Mesenchymal stem cell (in vitro differentiated cells and primary cell): ENCODE measurements at regions not wholly inside any gene's neighbourhood (a gene's known extent, or its start where the extent isn't known, plus 50 kb on each side); places are given as distances from the start of the nearest gene placed in this dataset.
A peak's percentile ranks its signal among the peaks of the same experiment; 100 is the strongest.

Experiments used
- DNase-seq: peaks from one replicate; pipeline ENCODE4 v3.0.0-alpha.2; 2013
- H2AFZ ChIP-seq: one replicate; pipeline ENCODE4 v1.6.1; 2013; ENCODE audit warnings: low read depth, mild to moderate bottlenecking, control low read depth, inconsistent platforms, low read length, moderate library complexity
- H2AK5ac ChIP-seq: 2 replicates; pipeline ENCODE4 v1.6.1; 2013; ENCODE audit warnings: low read length, moderate library complexity, mild to moderate bottlenecking, inconsistent platforms; ENCODE audit not compliant: severe bottlenecking
- H2BK120ac ChIP-seq: one replicate; pipeline ENCODE4 v1.6.1; 2013; ENCODE audit warnings: low read depth, mild to moderate bottlenecking, inconsistent platforms, low read length, moderate library complexity
- H2BK12ac ChIP-seq, 2 experiments: one replicate each; pipeline ENCODE4 v1.6.1; 2013; ENCODE audit warnings: inconsistent platforms in 2 of 2, low read length in 2 of 2, mild to moderate bottlenecking in 2 of 2, moderate library complexity in 2 of 2, control low read depth in 1 of 2
- H2BK15ac ChIP-seq: one replicate; pipeline ENCODE4 v1.6.1; 2013; ENCODE audit warnings: mild to moderate bottlenecking, low read depth, inconsistent platforms; ENCODE audit not compliant: poor library complexity, severe bottlenecking
- H2BK5ac ChIP-seq: 2 replicates; pipeline ENCODE4 v1.6.1; 2013; ENCODE audit warnings: low read depth, mild to moderate bottlenecking, low read length, control low read depth, inconsistent platforms; ENCODE audit not compliant: poor library complexity, severe bottlenecking
- H3K14ac ChIP-seq, 2 experiments: one replicate each; pipeline ENCODE4 v1.6.1; 2013; ENCODE audit warnings: inconsistent platforms in 2 of 2, low read length in 2 of 2, control low read depth in 1 of 2, mild to moderate bottlenecking in 1 of 2, moderate library complexity in 1 of 2
- H3K18ac ChIP-seq, 2 experiments: one replicate each; pipeline ENCODE4 v1.6.1; 2013; ENCODE audit warnings: inconsistent platforms in 2 of 2, low read length in 2 of 2, control low read depth in 1 of 2, low read depth in 1 of 2, mild to moderate bottlenecking in 1 of 2
- H3K23ac ChIP-seq, 2 experiments: one replicate each; pipeline ENCODE4 v1.6.1; 2013; ENCODE audit warnings: inconsistent platforms in 2 of 2, low read length in 2 of 2, mild to moderate bottlenecking in 2 of 2, moderate library complexity in 2 of 2, control low read depth in 1 of 2
- H3K27ac ChIP-seq: 2 replicates; pipeline ENCODE4 v1.5.1; 2013; ENCODE audit warnings: mild to moderate bottlenecking, moderate library complexity, low read length, control low read depth, inconsistent platforms; ENCODE audit not compliant: poor library complexity, severe bottlenecking
- H3K27me3 ChIP-seq, 2 experiments: 2 replicates each; pipeline versions ENCODE4 v1.6.1 to v1.7.0; 2013; ENCODE audit warnings: low read length in 2 of 2, mild to moderate bottlenecking in 2 of 2, moderate library complexity in 2 of 2, control low read depth in 1 of 2, inconsistent platforms in 1 of 2; ENCODE audit not compliant: control insufficient read depth in 1 of 2, insufficient read depth in 1 of 2
- H3K36me3 ChIP-seq, 2 experiments: 2 replicates each; pipeline versions ENCODE4 v1.6.1 to v1.7.0; 2013; ENCODE audit warnings: low read length in 2 of 2, control low read depth in 1 of 2, inconsistent platforms in 1 of 2, low read depth in 1 of 2, mild to moderate bottlenecking in 1 of 2; ENCODE audit not compliant: insufficient read depth in 2 of 2, control insufficient read depth in 1 of 2
- H3K4ac ChIP-seq, 2 experiments: one replicate each; pipeline ENCODE4 v1.6.1; 2013; ENCODE audit warnings: inconsistent platforms in 2 of 2, low read length in 2 of 2, mild to moderate bottlenecking in 2 of 2, moderate library complexity in 2 of 2, control low read depth in 1 of 2, low read depth in 1 of 2
- H3K4me1 ChIP-seq: 2 replicates; pipeline ENCODE4 v1.6.1; 2013; ENCODE audit warnings: low read depth, low read length, control low read depth; ENCODE audit not compliant: control insufficient read depth, insufficient read depth
- H3K4me2 ChIP-seq: 2 replicates; pipeline ENCODE4 v1.6.1; 2013; ENCODE audit warnings: low read length, mild to moderate bottlenecking, inconsistent platforms; ENCODE audit not compliant: poor library complexity, severe bottlenecking
- H3K4me3 ChIP-seq, 2 experiments: 2 replicates each; pipeline versions ENCODE4 v1.5.1 to v1.7.0; 2013; ENCODE audit warnings: low read length in 2 of 2, mild to moderate bottlenecking in 2 of 2, control low read depth in 1 of 2, low read depth in 1 of 2; ENCODE audit not compliant: insufficient read depth in 1 of 2
- H3K79me1 ChIP-seq: replicated peaks from 2 replicates; pipeline ENCODE4 v1.6.1; 2013; ENCODE audit warnings: mild to moderate bottlenecking, control low read depth, low read length, inconsistent platforms; ENCODE audit not compliant: poor library complexity, severe bottlenecking
- H3K9ac ChIP-seq: 2 replicates; pipeline ENCODE4 v1.7.0; 2013; ENCODE audit warnings: mild to moderate bottlenecking, low read length, moderate library complexity
- H3K9me3 ChIP-seq: 2 replicates; pipeline ENCODE4 v1.7.0; 2013; ENCODE audit warnings: mild to moderate bottlenecking, low read length; ENCODE audit not compliant: control insufficient read depth
- H4K8ac ChIP-seq: one replicate; pipeline ENCODE4 v1.6.1; 2013; ENCODE audit warnings: inconsistent platforms, mild to moderate bottlenecking, low read length, moderate library complexity
- H4K91ac ChIP-seq: one replicate; pipeline ENCODE4 v1.6.1; 2013; ENCODE audit warnings: mild to moderate bottlenecking, low read length, inconsistent platforms
- WGBS: methylation state at CpG from one replicate; pipeline ENCODE4 v1.1.7; 2013; ENCODE audit warnings: mixed read lengths; 5-methylcytosine and 5-hydroxymethylcytosine counted together

GRCh38 chr2:18066894-18067293 is 188.4 kb downstream of the KCNS3 start:
- H4K91ac ChIP-seq: no peak overlapping the region
- no peak overlapping the region for H2BK12ac ChIP-seq
- H3K27me3 ChIP-seq: peaks cover 2 to 3% of the 10 kb centered on the region in 2 experiments
- H2AFZ ChIP-seq: no peak overlapping the region
- no peak overlapping the region for H2BK120ac ChIP-seq
- H3K79me1 ChIP-seq: no peaks in the 10 kb centered on the region
- H3K23ac ChIP-seq: no peak overlapping the region
- H3K9me3 ChIP-seq: no peaks in the 10 kb centered on the region
- no peak overlapping the region for H3K4me2 ChIP-seq
- H3K27ac ChIP-seq: no peak overlapping the region
- DNase-seq: no peak
- no peaks in the 10 kb centered on the region for H3K36me3 ChIP-seq
- H3K4ac ChIP-seq: no peak overlapping the region
- no peak overlapping the region for H2BK5ac ChIP-seq
- H3K9ac ChIP-seq: no peak overlapping the region
- no peak overlapping the region for H2AK5ac ChIP-seq
- no peak overlapping the region for H3K18ac ChIP-seq
- 54% methylated on average over 2 of the region's 2 CpGs for WGBS
- H4K8ac ChIP-seq: peak overlapping the region; percentile 19
- H3K14ac ChIP-seq: no peak overlapping the region
- no peak overlapping the region for H3K4me3 ChIP-seq
- no peaks in the 10 kb centered on the region for H3K4me1 ChIP-seq
- no peak overlapping the region for H2BK15ac ChIP-seq

GRCh38 chr2:18066066-18066465 is 187.6 kb downstream of the KCNS3 start:
- Histone ChIP-seq H3K9me3 (no peaks in the 10 kb centered on the region), H2AK5ac (no peak overlapping the region), H3K27me3 (peaks cover 2 to 3% of the 10 kb centered on the region in 2 experiments), H3K27ac (no peak overlapping the region), H3K4me2 (no peak overlapping the region), H3K36me3 (no peaks in the 10 kb centered on the region), H3K4me1 (no peaks in the 10 kb centered on the region), H3K18ac (no peak overlapping the region), H4K91ac (no peak overlapping the region), H3K23ac (no peak overlapping the region), H2BK15ac (no peak overlapping the region), H2BK12ac (no peak overlapping the region), H2AFZ (no peak overlapping the region), H3K4ac (no peak overlapping the region), H3K9ac (no peak overlapping the region), H3K4me3 (no peak overlapping the region), H3K79me1 (no peaks in the 10 kb centered on the region), H3K14ac (no peak overlapping the region), H2BK120ac (no peak overlapping the region), H2BK5ac (no peak overlapping the region), H4K8ac (no peak overlapping the region)
- DNase-seq: peak; percentile 38
- 64% methylated on average over 5 of the region's 5 CpGs for WGBS

DNA sequence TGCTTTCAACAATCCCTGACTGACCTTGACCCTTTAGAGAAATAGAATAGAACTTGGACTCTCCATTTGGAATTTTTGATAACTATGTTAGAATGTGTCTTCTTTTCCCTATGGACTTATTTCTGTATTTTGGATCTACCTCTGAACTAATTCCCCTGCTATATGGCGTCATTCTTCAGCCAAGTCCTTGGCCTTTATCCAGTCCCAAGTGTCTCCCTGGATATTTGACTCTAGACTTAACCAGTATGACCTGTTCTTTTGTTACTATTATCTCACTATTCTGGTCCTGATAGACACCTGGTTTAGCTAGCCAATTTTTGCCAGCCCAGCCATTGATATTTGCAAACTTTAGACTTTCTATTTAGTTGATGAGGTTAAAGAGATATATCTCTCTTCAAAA is 186.8 kb downstream of the KCNS3 start:
- no peak overlapping the region for H3K14ac ChIP-seq
- H2BK120ac ChIP-seq: no peak overlapping the region
- no peak overlapping the region for H2AFZ ChIP-seq
- H2BK5ac ChIP-seq: no peak overlapping the region
- no peak overlapping the region for H3K23ac ChIP-seq
- H3K9ac ChIP-seq: no peak overlapping the region
- H3K4me1 ChIP-seq: no peaks in the 10 kb centered on the region
- DNase-seq: no peak
- H3K36me3 ChIP-seq: no peaks in the 10 kb centered on the region
- H2BK12ac ChIP-seq: no peak overlapping the region
- H2AK5ac ChIP-seq: no peak overlapping the region
- no peak overlapping the region for H3K27ac ChIP-seq
- H4K91ac ChIP-seq: no peak overlapping the region
- H3K4me3 ChIP-seq: no peak overlapping the region
- H3K79me1 ChIP-seq: no peaks in the 10 kb centered on the region
- no peak overlapping the region for H3K4me2 ChIP-seq
- no peaks in the 10 kb centered on the region for H3K9me3 ChIP-seq
- WGBS: 61% methylated on average over 1 of the region's 1 CpG
- no peak overlapping the region for H3K18ac ChIP-seq
- no peak overlapping the region for H2BK15ac ChIP-seq
- H3K4ac ChIP-seq: no peak overlapping the region
- H3K27me3 ChIP-seq: peaks cover 0 to 2% of the 10 kb centered on the region in 2 experiments
- H4K8ac ChIP-seq: no peak overlapping the region

DNA sequence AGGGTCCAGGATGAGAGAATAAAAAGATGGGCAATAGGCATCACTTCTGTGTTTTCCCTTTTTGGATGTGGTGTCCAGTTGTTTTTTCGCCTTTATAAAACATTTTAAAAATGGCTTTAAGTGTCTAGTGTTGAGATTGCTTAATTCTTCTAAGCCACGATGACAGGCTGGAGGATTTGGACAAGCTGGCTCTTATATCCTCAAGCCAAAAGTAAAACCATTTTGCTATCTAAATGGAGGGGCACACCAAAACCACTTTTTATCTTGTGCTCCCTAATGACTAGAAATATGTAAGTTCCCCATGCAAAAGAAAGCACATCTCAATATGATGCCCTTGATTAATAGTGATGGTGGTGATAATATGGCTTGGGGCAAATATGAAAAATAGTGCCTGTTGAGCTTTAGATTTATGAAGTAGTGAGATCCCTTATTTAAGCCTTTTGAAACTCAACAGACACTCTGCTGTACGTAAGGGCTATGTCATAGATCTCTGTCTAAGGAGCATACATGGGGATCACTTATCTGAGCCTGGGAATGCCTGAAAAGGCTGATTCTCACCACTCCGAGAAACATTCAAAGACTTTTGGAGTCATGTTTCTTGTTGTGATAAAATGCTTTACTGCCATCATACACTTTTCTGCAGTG is 185.5 kb downstream of the KCNS3 start:
- 63% methylated on average over 3 of the region's 4 CpGs for WGBS
- Histone ChIP-seq H3K4me1 (no peaks in the 10 kb centered on the region), H3K14ac (no peak overlapping the region)

More for the DNA sequence above, 185.5 kb downstream of the KCNS3 start:
- H3K27me3 ChIP-seq: peaks cover 0 to 2% of the 10 kb centered on the region in 2 experiments
- H2BK12ac ChIP-seq: peak overlapping the region in 1 of 2 experiments; percentile 80
- H4K8ac ChIP-seq: no peak overlapping the region
- H3K36me3 ChIP-seq: no peaks in the 10 kb centered on the region
- no peak overlapping the region for H3K4me3 ChIP-seq
- H2AFZ ChIP-seq: no peak overlapping the region
- H3K23ac ChIP-seq: no peak overlapping the region
- no peak overlapping the region for H2BK120ac ChIP-seq
- no peak overlapping the region for H2AK5ac ChIP-seq
- no peak overlapping the region for H3K4ac ChIP-seq
- no peak overlapping the region for H2BK5ac ChIP-seq
- H3K4me2 ChIP-seq: no peak overlapping the region
- H3K18ac ChIP-seq: no peak overlapping the region
- peak; percentile 91 for DNase-seq
- no peak overlapping the region for H4K91ac ChIP-seq
- no peaks in the 10 kb centered on the region for H3K9me3 ChIP-seq
- H3K9ac ChIP-seq: no peak overlapping the region
- no peak overlapping the region for H3K27ac ChIP-seq
- H2BK15ac ChIP-seq: no peak overlapping the region
- H3K79me1 ChIP-seq: no peaks in the 10 kb centered on the region
